Omental fat pad (tissue), 3 donors: ENCODE measurements at regions not wholly inside any gene's neighbourhood (a gene's known extent, or its start where the extent isn't known, plus 50 kb on each side); places are given as distances from the start of the nearest gene placed in this dataset.

Experiments
- ATAC-seq: fragments of 150-250 bp; one replicate; pipeline ENCODE4 v1.9.1; 2016; ENCODE audit warnings: mild to moderate bottlenecking, moderate library complexity; ENCODE audit not compliant: low FRiP score
- DNase-seq: peaks from one replicate; pipeline ENCODE4 v3.0.0-alpha.2; 2019; ENCODE audit warnings: low spot score
- CTCF ChIP-seq, 3 donors: fragments of 450-650 bp; IDR thresholded peaks; one replicate each; pipeline ENCODE4 v1.5.1; 2016 to 2017; ENCODE audit warnings: antibody characterized with exemption in 3 of 3, mild to moderate bottlenecking in 3 of 3, moderate library complexity in 2 of 3

GRCh38 chr12:67594888-67595287, 53.7 kb upstream of the DYRK2 start:
- no peak for TF ChIP-seq CTCF (IDR thresholded peaks at IDR 0.05)
- ATAC-seq (no peak), DNase-seq (no peak)

- no peak for DNase-seq
- ATAC-seq, result no peak
- TF ChIP-seq CTCF (IDR thresholded peaks at IDR 0.05), result no peak
Observed at GRCh38 chr12:67595365-67595764, 53.2 kb upstream of the DYRK2 start.

- no peak for TF ChIP-seq CTCF (IDR thresholded peaks at IDR 0.05)
- DNase-seq (no peak), ATAC-seq (no peak)
Observed at GRCh38 chr12:67598598-67598997, 49.9 kb upstream of the DYRK2 start.
